Ishikawa (cell line): ENCODE measurements at regions not wholly inside any gene's neighbourhood (a gene's known extent, or its start where the extent isn't known, plus 50 kb on each side); places are given as distances from the start of the nearest gene placed in this dataset.

Experiments
- FOXM1 ChIP-seq: IDR thresholded peaks from 2 replicates; pipeline ENCODE4 v1.6.1; 2012; ENCODE audit warnings: low read depth, borderline replicate concordance
- YY1 ChIP-seq: IDR thresholded peaks from 2 replicates; pipeline ENCODE4 v1.6.1; 2012; ENCODE audit warnings: low read depth

DNA sequence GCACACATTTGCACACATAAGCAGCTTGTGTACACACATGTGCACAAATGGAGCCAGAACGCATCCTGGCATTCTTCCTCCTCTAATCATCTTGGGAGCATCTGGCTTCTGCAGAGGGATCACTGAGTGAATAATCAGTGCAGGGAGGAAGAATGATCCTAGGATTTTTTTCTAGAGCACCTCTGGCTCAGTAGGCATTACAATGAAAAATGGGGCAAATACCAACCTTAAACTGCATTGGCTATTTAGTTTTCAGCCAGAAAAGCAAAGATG, 205.7 kb upstream of the TCF21 start:
- TF ChIP-seq YY1 = no peak
- TF ChIP-seq FOXM1 = no peak
